ENCODE measurements at regions not wholly inside any gene's neighbourhood (a gene's known extent, or its start where the extent isn't known, plus 50 kb on each side); places are given as distances from the start of the nearest gene placed in this dataset.
"Not testable (repeated sequence)": the region's sequence is repeated elsewhere in the genome, so short reads cannot be mapped to it uniquely, and the experiment has no call there.

DNA sequence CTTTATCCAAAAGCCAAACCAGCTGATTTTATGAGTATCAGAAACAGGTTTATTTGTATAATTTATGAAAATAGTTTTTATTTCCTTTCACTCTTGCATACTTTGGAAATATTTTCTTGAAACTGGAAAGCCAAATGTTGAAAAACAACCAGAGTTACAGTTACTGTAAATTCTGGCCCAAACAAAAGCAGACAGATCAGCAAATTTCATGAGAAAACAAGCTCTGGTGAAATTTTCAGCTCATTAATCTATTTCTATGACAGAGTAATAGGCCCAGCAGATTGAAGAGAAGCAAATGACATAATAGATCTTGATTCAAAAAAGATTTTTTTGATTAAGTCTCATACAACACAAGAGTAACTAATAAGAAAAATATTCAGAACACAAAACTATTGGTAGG is 182.7 kb downstream of the ENC1 start:
- no peak for DNase-seq

DNA sequence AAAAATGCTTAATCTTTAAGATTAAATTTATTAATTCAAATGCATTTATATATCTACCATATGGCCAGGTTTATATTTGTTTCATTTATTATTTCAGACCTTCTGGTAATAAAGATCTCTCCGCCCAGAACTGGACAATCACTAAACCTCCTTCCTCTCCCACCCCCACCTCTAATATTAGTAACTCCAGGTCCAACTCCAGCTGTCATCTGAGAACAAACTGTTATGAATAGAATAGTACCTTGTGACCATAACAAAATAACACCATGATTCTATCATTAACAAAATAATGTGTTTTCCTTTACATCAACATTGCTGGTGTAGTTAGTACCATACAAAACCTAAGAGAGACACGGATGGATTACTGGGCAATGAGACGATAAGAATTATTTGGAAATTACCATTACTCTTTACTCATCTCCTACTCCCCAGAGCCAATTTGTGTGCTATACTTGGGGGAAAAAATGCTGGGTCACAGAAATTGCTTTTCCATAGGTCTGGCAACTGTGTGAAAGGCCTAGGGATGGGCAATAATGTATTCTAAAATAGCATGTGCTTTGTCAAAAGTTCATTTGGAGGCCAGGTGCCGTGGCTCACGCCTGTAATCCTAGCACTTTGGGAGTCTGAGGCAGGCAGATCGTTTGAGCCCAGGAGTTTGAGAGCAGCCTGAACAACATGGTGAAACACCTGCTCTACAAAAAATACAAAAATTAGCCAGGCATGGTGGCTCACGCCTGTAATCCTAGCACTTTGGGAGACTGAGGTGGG is 186.1 kb downstream of the ENC1 start:
- DNase-seq = no peak

DNA sequence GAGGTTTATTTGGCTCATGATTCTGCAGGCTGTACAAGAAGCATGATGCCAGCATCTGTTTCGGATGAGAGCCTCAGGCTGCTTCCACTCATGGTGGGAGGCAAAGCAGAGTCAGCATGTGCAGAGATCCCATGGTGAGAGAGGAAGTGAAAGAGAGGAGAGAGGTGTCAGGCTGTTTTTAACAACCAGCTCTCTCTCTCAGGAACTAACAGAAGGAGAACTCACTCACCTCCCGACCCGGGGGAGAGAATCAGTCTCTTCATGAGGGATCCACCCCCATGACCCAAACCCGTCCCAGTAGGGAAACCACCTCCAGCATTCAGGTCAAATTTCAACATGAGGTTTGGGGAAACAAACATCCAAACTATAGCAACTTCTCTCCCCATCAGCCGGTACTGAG is 187.7 kb downstream of the ENC1 start:
- DNase-seq = no peak

DNA sequence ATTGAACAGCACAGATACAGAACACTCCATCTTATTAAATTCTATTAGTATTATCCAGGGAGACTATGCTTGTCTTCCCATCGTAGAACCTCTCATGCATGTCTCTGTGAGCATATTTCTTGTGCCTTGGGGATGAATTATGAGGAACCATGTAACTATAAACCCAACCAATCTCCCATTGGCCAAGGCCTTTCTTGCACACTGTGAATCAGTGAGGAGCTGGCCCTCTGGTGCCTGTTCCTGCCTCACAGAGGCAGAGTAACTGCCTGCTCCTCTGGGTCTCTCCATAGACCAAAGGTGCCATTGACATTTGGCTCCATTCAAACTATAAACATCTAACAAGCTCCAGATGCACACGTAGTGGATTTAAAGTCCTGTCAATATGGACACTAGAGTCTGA is 190.4 kb downstream of the ENC1 start:
- no peak for DNase-seq

DNA sequence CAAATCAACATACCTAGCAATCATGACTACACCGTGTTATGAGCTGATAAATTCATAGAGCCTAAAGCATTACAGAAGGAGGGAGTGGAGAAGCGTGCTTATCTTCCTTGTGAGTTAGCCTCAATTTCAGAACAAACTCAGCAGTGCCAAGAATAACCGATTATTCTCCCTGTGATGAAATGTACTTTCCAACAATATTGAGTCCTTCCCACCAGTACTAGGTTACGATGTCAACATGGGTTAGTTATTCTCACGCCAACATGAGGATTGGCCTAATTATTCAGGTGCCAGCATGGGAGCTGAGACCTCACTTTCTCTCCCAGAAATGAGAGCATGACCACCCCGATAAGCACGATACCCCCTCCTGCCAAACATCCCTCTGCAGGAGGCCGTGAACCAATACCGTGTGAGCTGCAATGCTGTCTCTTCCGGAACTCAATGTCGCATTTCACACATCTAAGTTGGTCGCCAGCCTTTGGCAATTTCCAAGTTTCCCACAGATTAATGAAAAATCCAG is 193.7 kb downstream of the ENC1 start:
- DNase-seq = no peak

DNA sequence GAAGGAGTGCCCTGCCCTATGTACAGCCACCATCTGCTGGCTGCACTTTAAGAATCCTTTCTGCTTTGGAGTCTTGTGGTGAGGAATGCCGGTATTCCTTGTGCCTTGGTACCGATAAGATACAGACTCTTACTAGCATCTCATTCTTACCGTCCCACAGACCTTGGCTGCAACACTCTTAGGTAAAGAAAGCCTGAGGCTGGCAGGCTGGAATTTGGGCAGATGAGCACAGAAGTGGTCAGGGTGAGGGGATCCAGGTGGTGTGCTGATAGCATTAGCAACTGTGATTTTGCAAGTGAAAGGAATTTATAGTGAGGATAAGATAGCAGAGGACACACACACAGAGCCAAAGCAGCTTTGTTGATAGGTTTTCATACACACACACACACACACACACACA is 198.1 kb downstream of the ENC1 start:
- DNase-seq = no peak

DNA sequence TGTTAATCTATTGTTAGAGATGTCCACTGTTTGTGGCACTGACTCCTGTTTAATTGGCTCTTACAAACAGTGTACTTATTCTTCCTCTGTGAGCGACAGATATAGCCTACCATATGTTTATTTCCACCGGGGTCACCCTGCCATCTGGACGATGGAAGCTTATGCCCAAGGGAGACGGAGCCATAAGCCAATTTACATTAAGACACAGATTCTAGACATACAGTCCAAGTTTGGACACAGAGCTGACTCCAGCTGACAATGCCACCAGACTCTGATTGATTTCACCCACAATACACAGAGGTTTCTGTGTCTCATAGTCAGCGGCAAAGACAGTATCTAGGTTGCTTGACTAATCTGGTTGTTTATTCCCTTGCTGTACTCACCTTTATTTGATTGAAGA is 198.9 kb downstream of the ENC1 start:
- no peak for DNase-seq

DNA sequence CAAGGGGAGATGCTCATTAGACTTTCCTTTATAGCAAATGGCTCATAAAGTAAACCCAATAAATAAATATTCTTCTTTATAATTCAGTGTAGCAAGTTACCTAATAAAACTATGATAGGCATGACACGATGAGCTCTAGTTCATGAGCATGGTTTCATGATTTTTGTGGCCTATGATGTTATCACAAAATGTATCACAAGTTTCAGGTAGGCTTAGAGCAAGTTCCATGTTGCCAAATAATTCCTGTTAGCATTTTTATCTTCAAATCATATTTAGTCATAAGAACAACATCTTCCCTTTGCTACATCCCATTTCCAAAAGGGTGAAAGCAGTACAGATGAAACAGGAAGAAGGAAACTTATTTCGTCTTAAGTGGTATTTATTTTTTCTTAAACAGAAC is 200.2 kb downstream of the ENC1 start:
- DNase-seq = no peak

DNA sequence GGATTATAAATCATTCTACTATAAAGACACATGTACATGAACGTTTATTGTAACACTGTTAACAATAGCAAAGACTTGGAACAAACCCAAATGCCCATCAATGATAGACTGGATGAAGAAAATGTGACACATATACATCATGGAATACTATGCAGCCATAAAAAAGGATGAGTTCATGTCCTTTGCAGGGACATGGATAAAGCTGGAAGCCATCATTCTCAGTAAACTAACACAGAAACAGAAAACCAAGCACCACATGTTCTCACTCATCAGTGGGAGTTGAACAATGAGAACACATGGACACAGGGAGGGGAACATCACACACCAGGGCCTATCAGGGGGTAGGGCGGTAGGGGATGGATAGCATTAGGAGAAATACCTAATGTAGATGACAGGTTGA is 202.7 kb downstream of the ENC1 start:
- DNase-seq = not testable (repeated sequence)

DNA sequence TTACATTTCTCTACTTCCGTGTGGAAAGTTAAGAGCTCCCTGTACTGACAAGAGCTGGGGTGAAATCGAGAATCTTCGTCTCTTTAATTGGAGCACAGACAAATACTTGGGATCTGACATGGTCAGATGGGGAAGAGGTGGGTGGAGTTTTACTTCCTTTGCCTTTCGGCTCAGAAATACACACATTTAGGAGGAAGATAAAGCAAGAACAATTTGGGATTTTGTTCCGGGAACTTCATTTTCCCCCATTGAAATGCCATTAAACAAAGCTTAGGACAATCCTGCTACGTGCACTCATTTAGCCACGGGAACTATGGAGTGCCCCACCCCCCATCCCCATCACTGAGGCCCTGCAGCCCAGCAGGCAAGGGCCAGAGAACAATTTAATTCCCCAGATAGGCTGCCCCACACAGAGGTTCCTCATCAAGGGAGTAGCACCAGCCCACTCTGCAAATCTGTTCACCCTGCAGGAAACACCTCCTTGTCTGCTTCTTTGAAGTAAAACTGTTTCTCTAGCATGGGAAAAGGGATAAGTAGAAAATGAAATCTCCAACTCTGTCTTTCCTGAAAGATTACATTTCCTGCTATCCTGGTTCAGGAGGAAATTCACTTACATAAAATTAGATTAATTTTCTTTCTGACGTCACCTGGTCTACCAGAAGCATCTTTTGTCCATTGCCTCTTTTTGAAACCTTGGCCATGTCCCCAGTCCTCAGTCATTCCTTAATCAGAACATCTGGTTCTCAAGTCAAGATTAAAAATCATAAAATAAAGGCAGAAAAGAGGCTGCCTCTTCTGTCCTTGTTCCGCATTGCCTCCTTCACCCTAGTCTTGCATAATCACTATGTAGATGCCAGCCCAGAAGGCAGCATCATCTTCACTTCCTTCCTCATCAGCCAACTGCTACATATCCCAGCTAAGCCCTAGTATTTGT is 206.4 kb downstream of the ENC1 start:
- DNase-seq = no peak

DNA sequence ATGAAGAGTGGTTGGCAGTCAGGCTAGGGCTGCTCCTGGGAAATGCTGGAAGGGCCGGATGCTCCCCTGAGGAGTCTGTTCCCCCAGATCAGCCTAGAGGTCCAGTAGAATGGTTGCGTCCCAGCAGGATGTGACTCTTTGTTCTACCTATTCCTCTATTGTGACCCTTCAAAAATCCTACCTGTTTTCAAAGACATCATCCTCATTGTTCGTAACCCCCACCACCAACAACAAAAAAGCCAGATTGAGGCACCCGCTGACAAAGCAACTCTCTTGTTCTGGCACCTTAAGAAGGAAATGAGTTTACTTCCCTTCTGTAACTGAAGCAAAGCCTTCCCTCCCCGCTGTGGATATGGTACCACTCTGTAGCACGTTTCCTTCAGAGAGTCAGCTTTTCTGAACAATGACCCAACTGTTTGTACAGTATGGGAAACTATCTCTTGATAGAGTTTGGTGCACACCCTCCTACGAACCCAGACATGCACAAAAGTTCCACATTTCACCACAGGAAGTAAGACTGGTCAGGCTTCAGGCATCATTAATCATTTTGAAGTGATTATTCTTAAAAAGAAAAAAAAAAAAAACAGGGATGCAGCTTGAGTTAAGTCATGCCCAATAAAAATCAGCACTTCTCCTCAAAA is 207.2 kb downstream of the ENC1 start:
- no peak for DNase-seq

DNA sequence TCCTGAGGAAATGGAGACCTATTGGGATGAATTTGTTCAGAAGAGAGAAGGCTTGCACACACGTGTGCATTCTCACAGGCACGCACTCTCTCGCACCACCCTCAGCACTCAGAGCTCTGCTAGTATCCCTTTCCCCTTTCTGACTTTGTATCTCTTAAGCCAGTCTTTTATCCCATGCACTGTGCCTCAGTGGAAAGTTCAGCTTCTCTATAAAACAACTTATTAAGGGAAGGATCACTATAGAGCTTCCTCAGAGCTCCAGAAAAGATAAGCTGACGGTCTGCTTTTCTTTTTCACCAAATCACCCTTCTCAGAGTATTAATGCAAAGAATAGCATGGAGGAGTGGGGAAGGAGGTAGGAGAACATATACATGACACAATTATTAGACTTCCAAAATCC is 207.8 kb downstream of the ENC1 start:
- no peak for DNase-seq

DNA sequence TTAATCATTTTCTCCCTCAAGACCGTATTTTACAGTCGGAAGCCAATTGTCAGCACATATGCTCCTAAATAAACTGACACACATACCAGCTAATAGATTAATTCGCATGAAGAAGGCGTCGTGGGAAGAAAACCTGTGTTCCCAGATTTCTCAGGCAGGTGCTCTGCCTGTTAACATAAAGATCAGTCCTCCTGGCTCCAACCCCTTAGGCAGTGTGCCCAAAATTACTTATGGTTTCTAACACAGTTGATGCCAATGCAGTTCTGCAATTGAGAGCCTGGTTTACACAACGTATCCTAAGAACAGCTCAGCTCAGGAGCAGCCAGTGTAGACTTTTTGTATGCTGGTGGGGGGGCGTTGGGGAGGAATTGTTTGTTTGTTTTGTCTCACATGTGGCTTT is 208.3 kb downstream of the ENC1 start:
- DNase-seq = no peak

DNA sequence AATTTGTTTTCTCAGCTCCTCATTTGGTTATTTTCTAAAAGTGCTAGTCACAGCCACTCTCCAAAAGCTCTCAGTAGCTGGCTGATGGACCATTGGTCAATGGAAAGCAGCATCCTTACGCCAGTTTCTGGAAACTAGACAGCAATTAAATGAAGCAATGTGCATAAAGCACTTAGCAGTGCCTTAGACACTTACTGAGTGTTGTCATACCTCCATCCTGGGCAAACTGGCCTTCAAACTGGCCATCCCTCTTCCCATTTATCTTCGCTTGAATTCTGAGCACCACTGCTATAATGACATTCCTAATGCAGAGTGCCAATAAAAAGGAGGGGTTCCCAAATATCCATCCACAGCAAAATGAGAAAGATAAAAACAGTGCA is 209.2 kb downstream of the ENC1 start:
- DNase-seq = no peak

DNA sequence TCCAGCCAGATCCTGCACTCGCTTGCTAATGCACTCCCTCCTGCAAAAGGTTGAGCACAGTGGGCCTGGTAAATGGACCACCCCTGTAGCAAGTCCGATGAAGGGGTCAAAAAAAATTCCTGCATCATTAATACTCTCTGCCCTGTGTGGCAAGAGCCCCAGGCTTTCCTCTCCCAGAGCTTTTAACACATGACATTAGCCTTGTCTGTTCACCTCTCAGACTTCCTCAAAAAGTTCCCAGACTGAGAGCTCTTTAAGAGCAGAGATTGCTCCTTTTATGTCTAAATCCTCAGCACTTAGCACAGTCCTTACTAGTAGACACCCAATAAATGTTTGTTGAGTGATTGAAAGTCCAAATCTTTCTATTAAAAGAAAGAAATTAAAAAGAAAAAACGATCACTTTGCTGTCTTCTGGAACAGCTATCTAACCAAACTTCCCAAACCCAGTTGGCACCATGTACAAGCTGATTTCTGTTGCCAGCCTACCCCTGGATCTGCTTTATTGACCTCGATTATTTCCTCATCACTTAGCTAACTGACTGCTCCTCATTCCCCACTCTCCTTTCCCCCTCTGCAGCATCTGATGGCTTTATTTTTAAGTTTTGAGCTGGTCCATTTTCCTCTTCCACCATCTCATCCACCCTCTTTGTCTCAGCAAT is 209.8 kb downstream of the ENC1 start:
- DNase-seq = no peak

DNA sequence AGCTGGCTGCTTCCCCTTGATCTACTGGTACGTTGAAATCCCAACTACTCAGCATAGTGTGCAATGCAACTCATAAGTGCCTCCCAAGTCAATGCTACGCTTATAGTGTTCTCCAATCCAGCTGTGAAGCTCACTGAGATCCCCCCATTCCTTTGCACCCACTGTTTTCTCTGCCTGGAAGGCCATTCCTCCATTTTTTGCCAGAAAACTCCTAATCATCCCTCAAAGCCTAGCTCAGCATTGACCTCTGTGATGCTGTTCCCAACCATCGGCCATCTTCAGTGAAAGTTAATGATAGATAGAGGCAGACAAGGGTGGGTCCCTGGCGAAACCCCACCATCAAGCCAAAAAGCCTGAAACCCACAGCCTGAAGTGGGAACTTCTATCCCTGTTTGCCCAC is 211.0 kb downstream of the ENC1 start:
- no peak for DNase-seq

DNA sequence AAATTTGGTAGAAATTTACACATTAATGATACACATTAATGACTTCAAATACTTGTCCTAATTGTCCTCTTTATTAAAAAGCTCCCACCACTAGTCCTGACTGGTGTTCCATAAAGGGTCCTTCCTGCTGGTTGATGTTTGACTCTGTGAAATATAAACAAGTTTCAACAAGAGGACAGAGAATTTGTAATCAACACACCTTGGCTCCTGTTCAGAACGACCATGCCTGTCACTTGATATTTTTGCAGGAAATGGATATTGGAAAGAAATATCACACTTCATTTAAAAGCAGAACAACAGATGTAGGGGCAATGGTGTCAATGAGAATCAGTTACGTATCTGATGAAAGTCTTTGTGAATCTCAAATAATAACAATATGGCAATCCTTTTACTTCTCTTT is 211.7 kb downstream of the ENC1 start:
- DNase-seq = no peak

DNA sequence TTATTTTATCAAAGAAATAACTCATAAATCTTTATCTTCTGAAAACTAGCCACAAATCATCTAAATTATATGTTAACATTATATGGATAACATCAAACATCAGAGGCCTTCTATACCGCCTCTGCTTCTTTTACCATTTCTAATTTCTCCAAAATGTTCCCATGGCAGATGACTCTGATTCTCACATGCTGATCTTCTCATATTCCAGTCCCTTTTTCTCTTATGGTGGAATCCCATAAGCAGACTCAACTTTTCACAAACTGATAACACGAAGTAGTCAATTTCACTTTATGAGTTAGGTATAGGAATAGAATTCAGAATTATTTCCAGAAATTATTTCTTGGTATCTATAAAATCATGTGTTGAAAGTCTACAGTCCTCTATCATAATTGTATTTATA is 212.3 kb downstream of the ENC1 start:
- DNase-seq = no peak

DNA sequence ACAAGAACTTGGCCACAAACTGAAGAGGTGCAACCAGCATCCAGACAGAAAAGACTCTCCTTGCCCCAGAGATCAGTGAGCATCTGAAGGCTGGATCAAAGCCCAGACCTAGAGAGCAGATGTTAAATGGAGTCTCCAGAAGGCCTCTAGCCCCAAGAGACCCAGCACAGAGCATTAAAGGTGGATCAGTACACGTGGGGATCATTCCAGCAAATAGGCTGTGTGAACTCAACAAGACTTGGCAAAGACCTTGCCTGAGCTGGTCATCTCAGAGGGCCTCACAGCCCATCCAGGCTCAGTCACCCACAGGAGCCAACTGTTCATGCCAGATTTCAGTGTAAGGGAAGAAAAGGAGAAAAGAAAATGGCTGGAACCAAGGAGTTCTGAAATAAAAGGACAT is 214.0 kb downstream of the ENC1 start:
- DNase-seq = no peak

DNA sequence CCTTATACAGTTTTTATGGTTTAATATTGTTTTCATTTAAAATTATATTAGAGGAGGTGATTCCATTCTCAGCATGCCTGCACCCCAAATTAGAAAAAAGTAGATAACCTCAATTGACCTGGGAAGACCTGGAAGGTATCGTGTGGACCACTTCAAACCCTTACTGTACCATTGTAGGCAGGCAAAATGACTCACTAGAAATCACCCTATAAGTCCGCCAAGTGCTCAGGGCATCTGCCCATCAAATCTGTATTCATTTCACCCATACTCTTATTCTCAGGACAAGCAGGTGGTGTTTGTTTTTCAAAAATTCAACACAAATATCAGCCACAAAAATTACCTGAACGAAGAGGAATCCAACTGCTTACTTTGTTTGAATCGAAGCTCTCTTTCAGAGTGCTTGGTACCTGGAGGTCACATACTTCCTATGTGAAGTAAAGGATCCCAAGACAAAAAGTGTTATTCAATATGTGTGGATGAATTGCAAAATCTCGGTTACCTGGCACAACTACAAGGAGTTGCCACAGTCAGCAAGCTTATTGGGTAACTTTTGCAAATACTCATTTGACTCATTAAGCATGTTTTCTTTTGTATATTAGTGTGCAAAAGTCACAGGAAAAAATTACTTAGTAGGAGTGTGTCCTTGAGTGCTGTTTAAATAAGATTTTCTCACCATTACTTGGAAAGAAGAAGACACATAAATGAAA is 216.2 kb downstream of the ENC1 start:
- DNase-seq = no peak

DNA sequence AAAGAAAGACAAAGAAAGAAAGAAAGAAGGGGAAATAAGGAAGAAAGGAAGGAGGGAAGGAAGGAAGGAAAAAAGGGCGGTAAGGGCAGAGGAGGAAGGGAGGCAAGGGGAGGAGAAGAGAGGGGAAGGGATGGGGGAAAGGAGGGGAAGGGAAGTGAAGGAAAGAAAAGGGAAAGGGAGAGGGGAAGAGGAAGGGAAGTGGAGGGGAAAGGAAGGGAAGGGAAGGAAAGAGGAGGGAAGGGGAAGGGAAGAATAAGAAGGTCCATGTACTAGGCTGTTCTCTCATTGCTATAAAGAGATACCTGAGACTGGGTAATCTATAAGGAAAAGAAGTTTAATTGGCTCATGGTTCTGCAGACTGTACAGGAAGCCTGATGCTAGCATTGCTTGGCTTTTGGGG is 217.1 kb downstream of the ENC1 start:
- DNase-seq = no peak

DNA sequence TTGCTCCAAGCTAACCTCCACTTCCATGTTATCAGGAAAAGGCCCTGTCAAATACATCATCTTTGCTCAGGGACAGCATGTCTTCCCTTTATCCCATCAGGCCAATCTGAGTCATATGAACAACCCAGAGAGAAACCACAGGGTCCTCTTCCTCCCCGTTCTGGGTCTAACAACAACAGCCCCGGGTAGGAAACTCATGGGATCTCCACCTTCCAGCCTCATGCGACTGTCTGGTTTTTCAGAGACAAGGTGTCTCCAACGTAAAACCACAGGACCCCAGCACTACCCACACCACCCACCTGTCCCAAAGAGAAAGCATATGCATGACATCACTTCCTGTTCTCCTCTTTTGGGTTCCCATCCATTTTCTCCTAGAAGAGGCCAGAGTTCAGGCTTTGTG is 217.9 kb downstream of the ENC1 start:
- no peak for DNase-seq

DNA sequence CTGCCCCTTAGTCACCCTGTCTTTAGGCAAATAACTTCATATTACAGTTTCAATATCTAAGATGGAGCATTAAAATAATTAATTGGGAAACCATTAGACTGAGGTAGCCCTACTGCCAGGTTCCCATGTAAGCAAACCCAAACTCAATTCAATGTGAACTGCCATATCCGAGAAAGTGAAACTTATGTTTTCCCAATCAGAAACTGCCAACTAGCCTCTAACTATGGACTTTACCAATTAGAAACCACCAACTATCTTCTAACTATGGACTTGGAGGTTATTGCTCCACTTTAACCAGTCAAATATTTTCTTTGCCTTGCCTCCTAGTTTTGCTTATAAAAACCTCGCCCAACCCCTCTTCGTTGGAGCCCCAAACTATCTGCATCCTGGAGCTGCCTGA is 218.5 kb downstream of the ENC1 start:
- DNase-seq = no peak

Data from amniotic stem cell (primary cell).